Effector CD4-positive, alpha-beta T cell (primary cell): ENCODE measurements at regions not wholly inside any gene's neighbourhood (a gene's known extent, or its start where the extent isn't known, plus 50 kb on each side); places are given as distances from the start of the nearest gene placed in this dataset.
"Not testable (repeated sequence)": the region's sequence is repeated elsewhere in the genome, so short reads cannot be mapped to it uniquely, and the experiment has no call there.

Source experiments
- DNase-seq: peaks from one replicate; pipeline ENCODE4 v3.0.0-alpha.2; 2020

DNA sequence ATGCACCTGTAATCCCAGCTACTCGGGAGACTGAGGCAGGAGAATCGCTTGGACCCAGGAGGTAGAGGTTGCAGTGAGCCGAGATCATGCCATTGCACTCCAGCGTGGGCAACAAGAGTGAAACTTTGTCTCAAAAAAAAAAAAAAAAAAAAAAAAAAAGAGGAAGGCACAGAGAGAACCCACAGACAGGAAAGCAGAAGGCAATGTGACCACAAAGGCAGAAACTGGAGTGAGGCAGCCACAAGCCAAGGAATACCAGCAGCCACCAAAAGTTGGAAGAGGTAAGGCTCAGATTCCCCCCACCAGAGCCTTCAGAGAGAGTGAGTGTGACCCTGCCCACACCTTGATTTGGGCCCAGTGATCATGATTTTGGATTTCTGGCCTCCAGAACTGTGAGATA is 54.7 kb upstream of the E2F3 start:
- not testable (repeated sequence) for DNase-seq

DNA sequence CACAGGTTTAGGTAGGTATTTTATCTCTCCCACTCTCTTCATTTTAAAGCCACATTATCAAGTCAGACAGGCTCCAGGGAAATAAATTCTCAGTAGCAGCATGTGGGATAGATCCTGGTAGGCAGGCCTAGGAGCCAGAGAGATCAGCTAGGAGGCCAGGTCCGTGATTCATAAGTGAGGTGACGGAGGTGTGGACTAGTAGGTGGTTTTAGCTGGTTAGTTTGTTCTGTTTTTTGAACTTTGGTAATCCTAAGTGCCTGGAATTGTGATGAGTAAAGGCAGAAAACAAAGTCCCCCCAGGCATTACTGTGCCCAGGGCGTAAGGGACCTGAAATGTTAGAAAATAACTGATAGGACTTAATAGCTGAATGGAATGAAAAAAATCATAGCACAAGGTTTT is 53.6 kb upstream of the E2F3 start:
- no peak for DNase-seq

DNA sequence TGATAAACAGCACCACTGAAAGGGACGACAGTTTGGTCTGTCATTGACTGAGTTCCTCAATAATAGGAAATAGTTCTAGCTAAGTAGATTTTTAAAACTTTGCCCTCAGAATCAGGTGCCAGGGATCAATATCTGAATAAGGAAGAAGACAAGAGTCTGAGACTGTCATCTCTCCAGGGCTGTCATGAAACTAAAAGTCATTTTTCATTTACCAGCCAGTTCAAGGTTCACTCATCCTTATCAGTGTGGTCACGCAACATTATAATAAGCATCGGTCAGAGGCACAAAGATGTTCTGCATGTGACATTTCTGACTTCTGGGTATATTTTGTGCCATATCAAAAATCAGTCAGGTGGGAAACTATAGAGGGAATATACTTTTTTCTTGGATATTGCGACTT is 52.5 kb upstream of the E2F3 start:
- DNase-seq: no peak

DNA sequence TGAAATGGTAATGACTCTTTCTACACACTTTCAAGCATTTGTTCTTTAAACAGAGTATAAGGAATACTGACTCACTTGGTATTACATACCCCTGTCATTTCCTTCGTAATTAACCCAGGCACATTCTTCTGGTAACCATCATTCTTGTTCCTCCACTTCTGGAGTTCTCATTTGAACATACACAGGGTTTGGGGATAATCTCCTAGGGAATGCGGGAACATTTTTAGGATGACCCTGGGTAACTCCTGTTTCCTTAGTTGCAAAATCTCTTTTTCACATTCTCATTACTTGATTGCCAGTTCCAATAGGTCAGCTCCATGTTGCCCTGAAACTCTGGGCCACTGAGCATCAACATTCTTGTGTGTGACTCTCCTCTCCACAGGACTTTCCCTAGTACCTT is 51.5 kb upstream of the E2F3 start:
- no peak for DNase-seq

DNA sequence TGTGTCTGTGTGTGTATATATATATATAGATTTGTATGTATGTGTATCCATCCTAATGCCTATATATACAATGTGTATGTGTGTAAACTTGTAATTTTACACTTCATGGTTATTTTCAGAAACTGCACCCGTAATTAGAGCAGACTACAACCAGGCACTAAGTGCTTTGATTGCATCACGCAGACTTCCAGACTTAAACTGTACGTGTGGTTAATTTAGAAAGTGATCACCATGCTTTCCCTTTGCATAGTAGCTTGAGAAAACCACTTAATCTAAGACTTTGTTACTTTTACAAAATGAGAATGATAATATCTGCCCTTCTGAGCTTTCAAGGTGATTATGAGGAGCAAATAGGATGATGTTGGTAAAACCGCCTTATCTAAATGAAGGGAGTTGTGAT is 50.1 kb upstream of the E2F3 start:
- no peak for DNase-seq
